ENCODE measurements at regions not wholly inside any gene's neighbourhood (a gene's known extent, or its start where the extent isn't known, plus 50 kb on each side); places are given as distances from the start of the nearest gene placed in this dataset.
A peak's percentile ranks its signal among the peaks of the same experiment; 100 is the strongest.

DNA sequence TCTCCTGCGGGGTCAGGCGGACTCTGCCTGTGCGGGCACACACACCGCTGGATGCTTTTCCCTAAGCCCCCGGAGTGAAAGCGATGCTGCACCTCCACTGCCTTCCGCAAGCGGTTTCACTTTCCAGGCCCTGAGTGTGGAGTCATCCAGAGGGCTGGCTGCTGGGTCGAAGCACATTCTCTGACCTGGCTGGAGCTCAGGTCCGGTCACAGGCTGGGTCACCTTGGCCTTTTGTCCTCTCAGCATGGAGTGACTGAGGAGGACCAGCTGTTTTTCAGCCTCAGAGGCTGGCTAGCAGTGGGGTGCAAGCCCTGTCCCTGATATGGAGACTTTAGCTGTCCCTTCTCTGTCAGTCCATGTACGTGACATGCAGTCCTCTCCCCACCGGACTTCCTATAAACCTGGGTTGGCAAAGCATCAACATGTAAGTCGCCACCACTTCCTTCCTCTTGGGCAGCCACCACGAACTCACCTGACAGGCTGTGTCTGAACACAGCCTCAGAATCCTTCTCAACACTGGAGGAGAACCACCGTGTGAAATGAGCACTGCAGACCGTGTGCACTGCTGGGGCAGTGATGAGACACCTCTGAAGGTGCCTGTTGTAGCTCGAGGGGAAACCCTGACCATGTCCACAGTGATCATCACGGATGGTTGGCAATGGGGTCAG lies 51.3 kb downstream of the GADD45G start:
- DNase-seq (ENCODE audit: low spot score): no peak

DNA sequence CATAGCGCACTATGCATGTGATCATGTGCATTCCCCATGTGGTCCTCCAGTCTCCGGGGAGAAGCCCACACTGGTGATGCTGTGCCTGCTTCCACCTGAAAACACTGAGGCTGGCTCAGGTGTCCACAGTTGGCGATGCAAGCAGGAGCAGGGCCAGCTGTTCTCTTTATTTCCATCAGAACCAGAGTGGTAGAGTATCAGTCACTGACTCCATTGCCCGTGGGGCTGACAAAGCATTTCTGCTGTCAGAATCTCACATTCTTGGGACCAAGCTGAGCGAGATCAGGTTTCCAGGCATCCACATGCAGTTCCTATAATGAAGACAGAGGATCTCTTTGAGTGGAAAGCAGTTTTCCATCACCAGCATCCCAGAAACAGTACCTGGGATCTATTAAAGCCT lies 52.5 kb downstream of the GADD45G start:
- no peak for DNase-seq (ENCODE audit: low spot score)

DNA sequence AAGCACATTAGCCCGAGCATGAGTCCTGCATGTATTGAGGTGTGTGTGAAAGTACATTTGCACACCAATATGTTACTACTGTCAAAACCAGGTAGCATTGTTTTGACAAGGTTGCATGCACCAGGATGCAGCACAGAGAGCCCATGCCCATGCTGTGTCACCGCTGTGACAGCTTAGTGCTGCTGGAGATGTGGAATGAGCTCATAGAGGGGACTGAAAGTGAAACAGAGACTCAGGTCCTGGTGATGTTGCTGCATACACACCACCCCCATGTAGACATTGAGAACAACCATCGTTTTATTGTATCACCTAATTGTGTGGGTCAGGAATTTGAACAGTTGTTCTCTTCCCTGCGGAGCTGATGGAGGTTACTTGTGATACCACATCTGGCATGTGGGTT lies 53.0 kb downstream of the GADD45G start:
- DNase-seq (ENCODE audit: low spot score): no peak

DNA sequence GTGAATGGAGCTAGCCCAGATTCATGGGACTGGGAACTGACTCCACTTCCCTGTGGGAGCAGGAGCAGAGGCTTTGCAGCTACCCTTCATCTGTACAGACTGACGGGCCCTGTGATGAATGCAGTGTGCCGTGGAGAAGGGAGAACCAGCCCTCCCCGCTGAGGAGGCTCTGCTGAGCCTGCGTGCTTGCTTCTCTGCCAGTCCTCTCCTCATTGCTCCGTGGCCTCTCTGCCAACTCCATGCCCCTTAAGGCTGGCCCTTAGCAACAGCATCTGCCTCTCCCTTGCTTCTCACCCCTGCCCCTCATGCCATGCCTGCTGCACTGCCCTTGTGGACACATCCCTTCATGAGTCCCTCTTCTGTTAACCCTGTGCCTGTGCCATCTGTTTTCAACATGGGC lies 53.6 kb downstream of the GADD45G start:
- DNase-seq (ENCODE audit: low spot score): no peak

DNA sequence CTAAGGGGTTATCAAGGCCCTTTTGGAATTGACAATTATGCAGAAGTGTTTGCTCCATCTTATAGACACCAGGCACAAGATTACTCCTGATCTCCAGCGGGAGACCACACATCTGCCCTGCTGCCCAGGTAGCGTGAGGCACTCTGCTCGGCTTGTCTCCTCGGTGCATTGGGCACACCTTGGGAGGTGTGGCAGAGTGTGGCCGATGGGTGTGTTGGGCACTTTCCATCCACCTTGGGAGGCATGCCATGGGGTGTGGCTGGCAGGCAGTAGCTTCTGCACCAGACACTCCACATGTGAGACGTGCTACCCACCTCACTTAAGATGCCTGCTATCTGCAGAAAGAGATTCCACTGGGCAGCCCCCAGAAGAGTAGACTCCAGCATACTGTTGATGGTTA lies 54.1 kb downstream of the GADD45G start:
- no peak for DNase-seq (ENCODE audit: low spot score)

DNA sequence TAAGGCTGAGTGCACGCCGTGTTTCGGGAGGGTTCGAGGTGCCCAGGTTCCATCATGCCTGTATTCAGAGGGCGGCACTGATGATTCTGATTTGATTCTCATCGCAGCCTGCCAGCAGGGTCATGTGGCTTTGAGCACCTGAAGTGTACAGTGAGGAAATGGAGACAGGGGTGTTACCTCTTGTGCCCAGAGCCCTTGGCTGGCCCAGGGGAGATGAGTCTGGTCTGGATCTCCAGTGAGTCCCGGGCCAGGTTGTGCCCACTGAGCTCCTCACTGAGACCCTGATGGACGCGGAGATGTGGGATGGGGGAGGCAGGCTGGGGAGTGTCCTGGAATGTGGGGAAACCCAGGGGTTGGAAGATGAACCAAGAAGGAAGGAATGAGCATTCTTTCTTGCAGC lies 54.7 kb downstream of the GADD45G start:
- no peak for DNase-seq (ENCODE audit: low spot score)

DNA sequence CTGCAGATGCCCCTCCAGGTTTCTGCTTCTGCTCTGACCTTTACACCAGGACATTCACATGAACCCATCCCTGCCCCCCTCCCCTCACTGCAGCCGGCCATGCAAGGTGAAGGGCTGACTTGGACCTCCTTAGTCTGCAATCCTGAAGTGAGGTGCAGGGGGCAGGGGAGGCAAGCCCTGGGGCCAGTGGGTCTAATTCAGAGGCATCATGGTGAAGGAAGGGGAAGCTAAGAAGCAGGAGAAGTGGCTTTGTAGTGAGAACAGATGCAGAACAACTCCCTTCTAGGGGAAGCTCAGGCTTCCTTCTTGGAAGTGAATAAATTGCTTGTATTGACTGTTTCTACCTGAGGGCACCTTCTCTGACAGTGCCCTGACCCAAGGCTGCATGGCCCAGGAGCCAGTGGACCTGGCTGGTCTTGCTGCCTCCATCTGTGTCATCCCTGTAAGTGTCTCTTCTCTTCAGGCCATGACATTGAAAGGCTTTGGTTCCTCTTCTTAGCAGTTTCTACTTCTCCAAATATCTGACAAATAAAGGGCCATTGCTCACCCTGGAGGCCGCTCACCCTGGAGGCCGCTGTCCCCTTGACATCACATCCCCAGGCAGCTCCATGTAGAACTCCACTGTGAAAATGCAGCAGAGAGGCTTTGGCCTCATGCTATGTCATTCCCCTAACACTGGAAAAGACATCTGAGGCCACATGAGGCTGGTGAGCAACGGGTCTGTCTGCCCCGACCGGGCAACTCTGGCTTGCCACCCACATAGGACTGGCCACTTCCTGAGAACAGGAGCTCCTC lies 55.3 kb downstream of the GADD45G start:
- no peak for DNase-seq (ENCODE audit: low spot score)

DNA sequence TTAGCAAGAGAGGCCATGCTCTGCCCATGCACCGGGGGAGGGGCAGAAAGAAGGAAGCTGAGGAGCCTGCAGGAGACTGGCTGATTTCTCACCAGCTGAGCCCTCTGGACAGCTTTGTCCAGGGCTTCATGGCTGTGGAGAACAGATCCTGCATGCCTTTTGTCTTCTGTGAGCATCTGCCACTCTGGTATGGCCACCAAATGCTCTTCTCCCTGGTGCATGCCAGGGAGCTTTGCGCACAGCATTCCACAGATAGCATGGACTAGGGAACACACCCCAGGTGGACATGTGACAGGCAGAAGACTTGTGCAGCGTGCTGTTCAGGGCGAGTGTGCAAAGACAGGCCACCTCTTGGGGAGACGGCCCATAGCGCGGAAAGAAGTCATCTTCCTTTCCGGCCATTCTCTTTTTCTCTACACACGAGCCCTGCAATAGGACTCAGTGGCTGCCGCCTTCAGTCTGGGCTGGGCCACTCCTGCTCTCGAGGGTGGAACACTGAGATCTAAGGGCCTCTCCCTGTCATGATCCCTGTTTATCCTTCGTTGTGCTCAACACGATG lies 56.7 kb downstream of the GADD45G start:
- peak; percentile 21 for DNase-seq (ENCODE audit: low spot score)

DNA sequence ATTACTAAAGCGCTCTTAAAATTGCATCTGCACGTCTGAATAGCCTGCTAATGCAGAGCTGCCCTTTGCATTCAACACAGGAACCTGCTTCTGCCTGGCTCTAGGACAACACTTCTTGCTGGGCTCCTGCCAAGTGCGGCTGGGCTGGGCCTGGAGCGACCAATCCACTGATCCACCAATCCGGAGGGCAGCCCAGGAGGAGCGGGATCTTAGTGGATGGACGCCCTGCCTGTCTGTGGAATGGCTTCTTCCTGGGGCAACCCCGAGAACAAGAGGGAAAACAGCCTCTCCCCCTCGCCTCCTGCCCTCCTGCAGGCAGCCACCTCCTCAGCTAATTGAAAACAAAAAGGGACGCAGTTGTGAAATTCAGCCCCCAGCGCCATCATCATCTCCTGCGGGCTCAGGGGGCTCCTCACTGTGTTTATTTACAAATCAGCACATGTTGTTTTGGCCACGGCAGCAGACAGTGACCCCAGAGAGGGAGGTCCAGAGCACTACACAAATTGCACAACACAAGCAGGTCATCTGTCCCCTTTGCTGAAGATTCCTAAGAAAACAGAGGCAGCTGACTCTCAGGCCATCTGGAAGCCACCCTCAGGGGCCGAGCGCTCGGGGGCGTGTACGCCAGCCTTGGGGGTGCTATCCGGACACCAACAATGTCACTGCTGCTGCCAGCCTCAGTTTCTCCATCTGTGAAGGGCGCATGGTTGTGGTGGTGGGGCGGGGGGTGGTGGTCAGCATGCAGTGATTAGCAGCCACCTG lies 57.3 kb downstream of the GADD45G start:
- DNase-seq (ENCODE audit: low spot score): peak; percentile 78

DNA sequence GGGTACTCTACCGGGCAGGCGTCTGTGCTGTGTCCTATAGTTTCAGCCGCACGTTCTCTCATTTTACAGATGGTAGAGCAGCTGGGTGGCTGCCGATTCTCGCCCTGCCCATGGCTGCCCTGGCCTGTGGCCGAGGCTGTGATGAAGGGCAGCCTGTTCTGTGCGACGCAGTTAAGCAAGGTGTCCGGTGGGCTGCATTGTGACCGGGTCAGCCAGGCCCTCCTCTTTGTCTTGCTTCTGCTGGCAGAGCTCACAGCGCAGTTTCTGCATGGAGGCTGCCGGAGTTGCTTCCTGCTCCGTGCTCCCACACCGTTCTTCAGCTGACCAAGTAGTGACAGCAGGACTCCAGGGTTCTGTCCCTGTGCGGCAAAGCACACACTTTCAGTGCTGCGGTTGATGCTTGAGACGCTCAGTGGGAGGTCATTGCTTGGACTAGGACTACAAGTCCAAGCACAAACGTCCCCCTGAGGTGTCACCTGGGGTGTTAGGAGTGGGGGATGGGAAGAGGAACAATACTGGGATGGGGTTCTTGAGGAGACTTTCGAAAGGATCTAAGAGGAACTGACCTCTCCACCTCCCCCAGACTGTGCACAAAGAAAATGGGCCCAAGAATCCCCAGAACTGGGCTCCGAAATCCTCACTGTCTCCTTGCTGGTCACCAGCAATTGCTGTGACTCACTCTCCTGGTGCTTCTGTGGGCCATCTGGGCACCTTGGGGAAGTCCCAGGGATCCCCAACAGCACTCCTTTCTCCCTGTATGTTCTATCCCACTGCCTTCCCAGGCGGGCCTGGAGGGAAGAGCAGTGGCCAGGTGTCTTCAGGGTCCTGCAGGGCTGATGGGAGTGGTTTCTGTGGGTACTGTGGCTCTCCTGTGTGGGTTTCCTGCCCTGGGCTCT lies 58.2 kb downstream of the GADD45G start:
- peak; percentile 14 for DNase-seq (ENCODE audit: low spot score)

DNA sequence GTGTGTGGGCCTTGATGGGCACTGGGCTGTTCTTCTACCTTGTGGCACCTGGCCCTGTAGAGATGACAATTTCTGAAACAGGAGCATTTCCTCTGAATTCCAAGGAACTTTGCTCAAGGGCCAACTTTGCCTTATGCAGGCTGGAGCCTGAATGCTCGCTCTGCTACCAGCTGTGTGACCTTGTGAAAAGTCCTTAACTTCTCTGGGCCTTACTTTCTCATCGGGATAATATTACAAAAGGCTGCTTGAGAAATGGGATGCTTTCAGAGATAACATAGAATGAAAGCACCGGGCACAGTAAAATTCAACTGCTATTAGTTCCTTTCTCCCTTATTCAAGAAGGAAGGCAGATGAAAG lies 58.8 kb downstream of the GADD45G start:
- no peak for DNase-seq (ENCODE audit: low spot score)

DNA sequence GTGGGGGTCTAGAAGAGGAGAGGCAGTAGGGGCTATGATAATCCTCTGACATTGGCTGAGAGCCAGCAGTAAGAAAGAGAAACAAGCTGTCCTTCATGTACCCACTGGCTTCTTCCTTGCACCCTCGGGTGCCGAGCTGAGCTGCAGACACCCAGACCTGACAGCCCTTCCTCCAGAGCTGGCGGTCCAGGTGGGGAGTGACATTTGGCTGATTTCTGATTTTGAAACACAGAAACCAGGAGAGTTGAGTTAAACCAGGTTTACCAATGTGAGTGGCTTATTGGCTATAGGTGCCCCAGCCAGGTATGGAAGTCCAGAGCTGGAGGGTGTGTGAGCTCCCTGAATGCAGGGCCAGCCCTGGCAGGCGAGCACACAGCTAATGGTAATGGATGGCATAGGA lies 59.2 kb downstream of the GADD45G start:
- DNase-seq (ENCODE audit: low spot score): no peak

DNA sequence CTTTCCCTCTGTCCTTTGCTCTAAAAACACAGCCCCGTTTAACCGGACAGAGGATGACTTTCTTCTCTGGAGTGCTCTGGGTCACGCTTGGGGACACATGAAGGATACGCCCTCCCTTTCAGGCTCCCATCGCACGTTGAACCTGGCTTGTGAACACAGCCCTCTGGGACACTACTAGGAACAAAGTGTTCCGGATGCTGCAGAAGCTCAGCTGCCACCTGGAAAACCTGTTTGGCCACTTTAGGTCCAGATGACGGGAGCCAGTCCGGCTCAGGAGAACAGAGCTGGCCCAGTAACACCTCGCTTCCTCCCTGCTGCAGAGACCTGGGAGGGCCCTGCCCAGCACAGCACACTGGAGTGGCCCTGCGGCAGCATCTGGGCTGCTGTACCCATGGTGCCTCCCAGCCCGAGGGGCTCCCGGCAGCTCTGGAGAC lies 60.1 kb downstream of the GADD45G start:
- DNase-seq (ENCODE audit: low spot score): no peak

DNA sequence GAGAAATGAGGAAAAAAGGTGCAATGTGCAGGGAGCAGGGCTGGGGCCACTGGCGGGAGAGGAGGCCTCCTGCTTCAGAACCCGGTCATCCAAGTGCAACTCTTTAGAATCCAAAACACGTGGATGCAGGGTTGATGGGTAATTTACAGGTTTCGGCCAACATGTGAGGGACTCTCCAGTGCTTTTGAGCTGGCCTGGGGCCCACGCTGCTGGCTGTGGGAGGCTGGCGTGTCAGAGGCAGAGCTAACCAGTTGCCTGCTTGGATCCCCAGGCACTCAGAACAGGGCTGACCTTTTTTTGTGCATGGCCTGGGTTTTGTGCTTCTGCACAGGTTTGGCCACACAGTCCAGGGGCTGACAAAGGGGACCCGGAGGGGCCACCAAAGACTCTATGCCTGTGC lies 61.6 kb downstream of the GADD45G start:
- DNase-seq (ENCODE audit: low spot score): no peak

DNA sequence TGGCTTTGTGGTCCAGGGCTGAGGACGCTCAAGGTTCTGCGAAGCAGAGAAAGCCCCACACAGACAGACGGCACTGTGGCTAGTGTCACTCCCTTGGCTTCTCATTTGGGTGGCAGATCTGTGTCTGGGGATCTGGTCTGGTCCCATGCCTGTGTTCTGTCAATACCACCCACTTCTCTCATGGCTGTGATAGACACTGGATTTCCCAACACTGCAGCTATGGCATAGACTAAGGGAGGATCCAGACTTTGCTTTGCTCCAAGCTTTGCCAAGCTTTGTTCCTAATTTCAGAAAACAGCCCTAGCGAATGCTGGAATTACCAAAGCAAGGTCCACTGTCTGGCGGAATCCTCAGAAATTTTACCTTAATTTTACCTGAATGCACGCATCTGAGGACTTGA lies 62.1 kb downstream of the GADD45G start:
- no peak for DNase-seq (ENCODE audit: low spot score)

DNA sequence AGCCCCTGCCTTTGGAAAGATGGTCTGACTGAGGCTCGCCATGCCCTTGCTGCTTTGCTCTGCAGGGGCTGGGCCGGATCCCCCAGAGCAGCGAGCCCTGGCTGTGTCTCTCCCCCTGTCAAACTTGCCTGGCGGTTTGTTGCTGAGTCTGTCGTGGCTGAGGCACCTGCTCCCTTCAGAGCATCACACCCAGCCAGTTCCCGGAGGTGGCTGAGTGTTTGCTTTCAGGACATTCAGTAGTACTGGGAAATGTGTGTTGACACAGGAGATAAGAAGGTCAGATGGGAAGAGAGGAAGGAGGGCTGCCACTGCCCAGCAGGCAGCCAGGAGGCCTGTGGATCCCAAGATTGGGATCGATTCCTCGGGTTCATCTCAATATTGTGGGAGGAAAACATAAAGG lies 62.9 kb downstream of the GADD45G start:
- no peak for DNase-seq (ENCODE audit: low spot score)

DNA sequence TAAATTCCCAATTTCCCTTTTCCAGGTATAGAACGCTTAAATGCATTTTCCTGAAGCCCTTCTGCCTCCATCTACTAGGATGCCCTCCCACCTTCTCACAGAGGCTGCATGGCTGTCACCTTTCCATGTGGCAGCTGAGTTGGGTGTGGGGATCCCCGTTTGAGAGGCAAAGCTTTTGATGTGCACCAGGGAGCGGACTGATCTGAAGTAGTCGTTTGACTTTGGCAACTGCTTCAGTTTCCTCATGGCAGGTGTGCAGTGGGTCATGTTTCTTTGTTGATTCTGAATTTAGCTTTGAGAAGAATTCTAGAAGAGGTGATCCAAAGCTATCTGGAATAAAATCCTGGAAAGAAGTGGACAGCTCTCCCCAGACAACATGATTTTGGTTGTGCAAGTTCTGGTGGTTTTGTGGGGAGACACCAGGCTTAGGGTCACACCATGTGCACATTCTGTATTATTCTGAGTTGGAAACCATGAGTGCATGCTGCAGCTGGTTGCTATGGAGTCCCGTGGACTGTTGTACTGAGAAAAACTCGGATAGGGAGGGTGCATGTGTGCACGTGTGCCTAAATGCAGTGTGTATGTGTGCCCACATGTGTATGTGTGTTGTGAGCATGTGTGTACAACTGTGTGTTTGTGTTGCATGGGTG lies 63.5 kb downstream of the GADD45G start:
- DNase-seq (ENCODE audit: low spot score): no peak

DNA sequence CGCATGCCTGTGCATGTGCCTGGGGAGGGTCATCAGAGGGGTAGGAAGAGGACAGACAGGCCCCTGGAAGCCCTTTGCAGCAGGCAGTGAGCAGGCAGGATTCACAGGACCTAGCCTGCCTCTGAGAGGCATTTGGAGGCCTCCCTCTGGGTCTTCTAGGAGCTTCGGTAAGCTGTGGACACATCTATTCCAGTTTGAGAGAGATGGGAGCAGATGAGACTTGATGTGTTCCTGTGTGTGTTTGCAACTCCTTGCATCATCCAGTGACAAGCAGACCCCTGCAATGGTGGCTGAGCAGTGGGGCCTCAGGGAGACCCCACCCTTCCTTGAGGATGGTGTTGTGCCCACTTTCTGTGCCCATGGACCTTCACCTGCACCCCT lies 64.0 kb downstream of the GADD45G start:
- DNase-seq (ENCODE audit: low spot score): no peak

DNA sequence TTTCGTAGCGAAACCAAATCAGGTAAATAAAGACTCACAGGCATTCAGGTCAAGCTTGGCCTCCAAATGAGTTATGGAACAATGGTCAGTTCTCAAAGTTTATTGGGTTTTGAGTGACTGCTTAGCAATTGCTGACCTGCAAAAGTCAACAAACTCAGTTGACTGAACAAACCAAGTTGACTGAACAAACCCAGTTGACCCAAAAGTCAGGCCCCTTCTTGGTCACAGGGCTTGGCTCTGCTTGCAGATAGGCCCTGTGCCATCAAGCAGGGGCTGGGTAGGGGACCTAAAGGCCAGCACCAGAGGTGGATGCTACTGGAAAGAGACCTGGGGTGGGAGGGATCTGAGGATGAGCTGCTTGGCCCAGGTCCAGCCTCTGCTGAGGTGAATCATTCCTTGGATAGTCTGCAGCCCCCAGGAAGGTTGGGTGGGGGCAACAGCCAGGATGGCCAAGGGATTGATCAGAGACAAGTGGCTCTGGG lies 64.6 kb downstream of the GADD45G start:
- DNase-seq (ENCODE audit: low spot score): no peak

DNA sequence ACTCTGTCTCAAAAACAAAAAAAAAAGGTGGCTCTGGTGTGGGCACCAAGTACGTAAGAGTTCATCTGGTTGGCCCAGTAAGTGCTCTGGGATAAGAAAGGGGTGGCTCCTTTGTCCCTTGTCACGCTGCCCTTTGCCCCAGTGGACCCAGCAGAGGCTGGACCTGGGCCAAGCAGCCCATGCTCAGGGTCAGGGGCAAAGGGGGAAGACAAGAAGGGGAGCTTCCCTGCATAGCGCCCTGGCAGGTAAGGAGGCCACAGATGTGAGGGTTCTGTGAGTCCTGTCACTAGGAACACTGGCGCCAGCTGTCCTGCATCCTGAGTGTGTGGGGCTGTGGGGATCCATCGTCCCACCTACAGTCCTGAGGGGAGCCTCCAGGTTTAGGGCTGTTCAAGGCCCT lies 65.3 kb downstream of the GADD45G start:
- no peak for DNase-seq (ENCODE audit: low spot score)

DNA sequence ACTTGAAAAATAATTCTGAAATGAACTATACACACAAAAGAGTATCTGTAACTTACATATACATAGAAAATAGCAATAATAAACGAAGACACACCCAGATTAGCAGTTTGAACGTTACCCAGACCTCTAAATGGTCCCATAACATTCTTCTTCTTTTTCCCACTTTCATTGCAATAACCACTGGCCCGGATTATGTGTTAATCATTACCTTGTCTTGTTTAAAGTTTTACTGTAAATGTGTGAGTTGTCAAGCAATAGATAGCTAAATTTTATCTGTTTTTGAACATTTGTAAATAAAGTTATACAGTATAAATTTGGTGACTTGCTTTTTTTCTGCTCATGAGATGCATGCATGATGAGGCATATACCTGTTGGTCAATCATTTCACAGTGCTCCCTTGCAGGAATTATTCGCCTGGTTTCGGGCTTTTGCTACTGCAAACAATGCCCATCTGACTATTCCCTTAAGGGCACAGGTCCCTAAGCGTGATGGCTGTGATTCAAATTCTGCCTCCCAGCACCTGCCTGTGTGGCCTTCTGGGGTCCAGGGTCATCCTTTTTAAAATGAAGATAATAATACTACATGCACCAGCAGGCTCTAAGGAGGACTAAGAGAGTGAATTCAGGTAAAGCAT lies 66.1 kb downstream of the GADD45G start:
- no peak for DNase-seq (ENCODE audit: low spot score)
